ENCODE measurements at regions not wholly inside any gene's neighbourhood (a gene's known extent, or its start where the extent isn't known, plus 50 kb on each side); places are given as distances from the start of the nearest gene placed in this dataset.

DNA sequence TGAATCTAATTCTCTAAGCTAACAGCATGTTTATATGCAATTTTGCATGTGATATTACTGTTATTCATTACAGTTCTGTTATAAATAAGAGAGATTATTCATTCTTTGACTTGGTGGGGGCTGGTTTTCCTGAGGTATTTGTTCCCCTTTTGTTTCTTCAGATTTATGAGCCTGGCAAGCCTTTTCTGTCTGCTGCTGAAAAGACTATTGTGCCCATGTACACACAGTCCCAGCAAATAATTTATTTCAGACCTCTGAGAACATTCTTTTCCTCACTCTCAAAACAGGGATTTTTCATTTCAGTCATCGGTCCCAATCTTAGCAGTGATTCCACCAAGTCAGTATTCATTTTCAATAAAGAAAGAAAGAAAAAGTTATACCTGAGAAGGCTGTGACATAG, 716.8 kb downstream of the NSUN3 start:
- Histone ChIP-seq H3K79me2 (ENCODE audit: control insufficient read depth, insufficient read depth, low read length) (no peaks in the 10 kb centered on the region), H3K4me3 (ENCODE audit: control insufficient read depth in 2 of 3, extremely low read depth in 1 of 3, insufficient read depth in 2 of 3, low read depth in 1 of 3, low read length in 3 of 3) (no peak overlapping the region), H3K27ac (ENCODE audit: control insufficient read depth, insufficient read depth, low read length) (no peak overlapping the region), H3K4me2 (ENCODE audit: control insufficient read depth, extremely low read depth, insufficient read depth, low read depth, low read length) (no peak overlapping the region), H3K9me3 (ENCODE audit: control insufficient read depth, low read depth, low read length) (no peaks in the 10 kb centered on the region), H3K9me1 (ENCODE audit: control insufficient read depth, extremely low read depth, insufficient read depth, low read length) (no peaks in the 10 kb centered on the region), H3K36me3 (ENCODE audit: control insufficient read depth in 2 of 2, extremely low read depth in 1 of 2, insufficient read depth in 2 of 2, low read length in 2 of 2) (no peaks in the 10 kb centered on the region), H3K27me3 (ENCODE audit: control insufficient read depth, extremely low read depth, insufficient read depth, low read length) (no peaks in the 10 kb centered on the region), H2AFZ (ENCODE audit: control insufficient read depth, low read length) (no peak overlapping the region), H3K4me1 (ENCODE audit: control insufficient read depth, extremely low read depth, insufficient read depth, low read length) (no peaks in the 10 kb centered on the region), H3K9ac (ENCODE audit: control insufficient read depth, extremely low read depth, insufficient read depth, low read length) (no peak overlapping the region), H4K20me1 (ENCODE audit: control insufficient read depth, extremely low read depth, insufficient read depth, low read length) (no peaks in the 10 kb centered on the region)
- dilution Hi-C loops (cut with MboI; ENCODE audit: extremely low pct_ligation_motif_present, low sequenced_read_pairs) = no loop called here
- no peak for DNase-seq (ENCODE audit: low read depth, low spot score)
- no peak for FAIRE-seq
- no peak for TF ChIP-seq CTCF (optimal IDR thresholded peaks at IDR 0.05 in 1 of 3, IDR thresholded peaks at IDR 0.05 in 1 of 3, conservative IDR thresholded peaks at IDR 0.05 in 1 of 3; ENCODE audit: extremely low read depth in 1 of 3, insufficient read depth in 2 of 3, low read length in 3 of 3)
- TF ChIP-seq EZH2 (IDR thresholded peaks at IDR 0.05; ENCODE audit: low read length) = no peak

- no peaks in the 10 kb centered on the region for H3K4me1 ChIP-seq (ENCODE audit: control insufficient read depth, extremely low read depth, insufficient read depth, low read length)
- no peaks in the 10 kb centered on the region for H3K27me3 ChIP-seq (ENCODE audit: control insufficient read depth, extremely low read depth, insufficient read depth, low read length)
- H2AFZ ChIP-seq (ENCODE audit: control insufficient read depth, low read length) = no peak overlapping the region
- DNase-seq (ENCODE audit: low read depth, low spot score) = no peak
- TF ChIP-seq CTCF (optimal IDR thresholded peaks at IDR 0.05 in 1 of 3, IDR thresholded peaks at IDR 0.05 in 1 of 3, conservative IDR thresholded peaks at IDR 0.05 in 1 of 3; ENCODE audit: extremely low read depth in 1 of 3, insufficient read depth in 2 of 3, low read length in 3 of 3) = no peak
- no peak for TF ChIP-seq EZH2 (IDR thresholded peaks at IDR 0.05; ENCODE audit: low read length)
- no peaks in the 10 kb centered on the region for H3K36me3 ChIP-seq (ENCODE audit: control insufficient read depth in 2 of 2, extremely low read depth in 1 of 2, insufficient read depth in 2 of 2, low read length in 2 of 2)
- no peak overlapping the region for H3K27ac ChIP-seq (ENCODE audit: control insufficient read depth, insufficient read depth, low read length)
- FAIRE-seq = no peak
- H3K4me3 ChIP-seq (ENCODE audit: control insufficient read depth in 2 of 3, extremely low read depth in 1 of 3, insufficient read depth in 2 of 3, low read depth in 1 of 3, low read length in 3 of 3) = no peak overlapping the region
- no peak overlapping the region for H3K9ac ChIP-seq (ENCODE audit: control insufficient read depth, extremely low read depth, insufficient read depth, low read length)
- H3K9me1 ChIP-seq (ENCODE audit: control insufficient read depth, extremely low read depth, insufficient read depth, low read length) = no peaks in the 10 kb centered on the region
- no peaks in the 10 kb centered on the region for H4K20me1 ChIP-seq (ENCODE audit: control insufficient read depth, extremely low read depth, insufficient read depth, low read length)
- H3K4me2 ChIP-seq (ENCODE audit: control insufficient read depth, extremely low read depth, insufficient read depth, low read depth, low read length) = no peak overlapping the region
- dilution Hi-C loops (cut with MboI; ENCODE audit: extremely low pct_ligation_motif_present, low sequenced_read_pairs) = no loop called here
- H3K9me3 ChIP-seq (ENCODE audit: control insufficient read depth, low read depth, low read length) = no peaks in the 10 kb centered on the region
- H3K79me2 ChIP-seq (ENCODE audit: control insufficient read depth, insufficient read depth, low read length) = no peaks in the 10 kb centered on the region
Measured at GRCh38 chr3:94784274-94784673, 721.4 kb downstream of the NSUN3 start.

All from keratinocyte (primary cell).